Ecto neural progenitor cell (in vitro differentiated cells): ENCODE measurements at regions not wholly inside any gene's neighbourhood (a gene's known extent, or its start where the extent isn't known, plus 50 kb on each side); places are given as distances from the start of the nearest gene placed in this dataset.
"Not testable (repeated sequence)": the region's sequence is repeated elsewhere in the genome, so short reads cannot be mapped to it uniquely, and the experiment has no call there.

Experiments used
- DNase-seq: peaks from one replicate; pipeline ENCODE4 v3.0.0-alpha.2; 2018; ENCODE audit warnings: low spot score

DNA sequence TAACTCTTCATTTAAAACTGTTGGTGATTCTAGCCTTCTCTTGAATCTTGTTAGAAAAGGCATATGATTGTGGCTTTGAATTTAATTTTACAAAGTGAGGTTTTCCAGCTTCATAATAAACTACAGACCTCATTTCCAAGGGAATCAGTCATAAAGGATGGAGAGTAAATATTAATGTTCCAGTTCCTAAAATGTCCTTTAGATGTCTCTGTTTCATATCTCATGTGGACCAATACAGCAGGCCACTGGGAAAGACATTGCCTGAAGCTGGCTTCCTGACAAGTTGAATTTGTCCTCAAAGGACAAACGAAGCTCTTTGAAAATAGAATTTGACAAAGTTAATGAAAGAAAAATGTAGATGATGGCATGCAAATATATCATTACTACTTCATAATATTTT, 125.4 kb downstream of the ZNF330 start:
- no peak for DNase-seq

DNA sequence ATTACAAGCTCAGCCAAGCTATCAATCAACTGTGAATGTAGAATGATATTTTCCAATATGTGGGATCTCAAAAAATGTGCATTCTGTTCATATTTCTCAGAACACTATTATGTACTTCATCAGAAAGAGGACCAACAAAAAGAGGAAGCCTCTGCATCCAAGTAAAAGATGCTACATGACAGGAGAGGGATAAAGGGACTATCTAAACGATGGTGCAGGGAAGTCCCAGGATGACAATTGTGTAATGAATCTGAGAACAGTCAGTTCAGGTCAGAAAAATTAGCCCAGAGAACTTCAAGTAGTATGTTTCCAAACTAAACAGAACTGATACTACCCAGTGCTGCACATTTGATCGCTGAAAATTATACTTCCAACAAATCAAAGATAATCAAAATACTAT, 127.0 kb downstream of the ZNF330 start:
- DNase-seq: no peak

GRCh38 chr4:141348125-141348524, 127.4 kb downstream of the ZNF330 start:
- DNase-seq: no peak

GRCh38 chr4:141348573-141348972, 127.9 kb downstream of the ZNF330 start:
- no peak for DNase-seq

DNA sequence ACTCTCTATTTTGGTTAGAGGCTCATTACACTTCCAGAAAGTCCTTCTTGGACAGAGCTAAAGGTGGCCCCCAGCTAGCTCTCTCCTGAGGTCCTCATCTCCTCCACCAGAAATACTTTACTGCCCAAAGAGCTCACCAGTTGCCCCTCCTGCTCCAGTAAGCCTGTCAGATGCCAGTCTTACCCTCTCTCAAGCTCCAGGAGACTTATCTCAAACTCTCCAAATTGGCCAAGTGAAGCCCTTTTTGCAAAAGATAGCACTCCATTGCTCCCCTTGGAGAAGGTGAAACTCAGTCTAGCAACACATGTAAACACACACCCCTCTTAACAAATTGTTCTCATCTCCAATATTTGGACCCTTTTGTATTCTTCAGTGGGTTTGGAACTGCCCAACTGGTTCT, 128.5 kb downstream of the ZNF330 start:
- DNase-seq: no peak

GRCh38 chr4:141350122-141350905, 129.6 kb downstream of the ZNF330 start:
- no peak for DNase-seq

DNA sequence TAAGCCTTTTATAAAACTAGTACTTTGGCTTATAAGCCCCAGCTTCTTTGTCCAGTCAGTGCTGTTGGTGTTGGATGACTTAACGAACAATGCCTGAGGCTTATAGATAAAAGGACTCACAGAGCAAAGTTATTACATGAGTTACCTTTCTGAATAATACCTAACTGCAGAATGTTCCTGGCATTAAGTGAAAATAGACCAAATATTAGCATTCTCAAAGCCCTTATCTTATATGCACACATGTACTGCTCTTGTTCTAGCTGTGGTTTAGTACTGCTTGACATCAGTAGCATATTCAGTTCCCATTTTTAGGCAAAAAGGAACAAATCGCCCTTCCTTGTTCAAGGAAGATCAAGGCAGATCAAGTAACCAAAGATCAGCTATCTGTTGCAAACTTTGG, 131.6 kb downstream of the ZNF330 start:
- DNase-seq: no peak

- no peak for DNase-seq
Observed at GRCh38 chr4:141352909-141353525, 132.3 kb downstream of the ZNF330 start.

DNA sequence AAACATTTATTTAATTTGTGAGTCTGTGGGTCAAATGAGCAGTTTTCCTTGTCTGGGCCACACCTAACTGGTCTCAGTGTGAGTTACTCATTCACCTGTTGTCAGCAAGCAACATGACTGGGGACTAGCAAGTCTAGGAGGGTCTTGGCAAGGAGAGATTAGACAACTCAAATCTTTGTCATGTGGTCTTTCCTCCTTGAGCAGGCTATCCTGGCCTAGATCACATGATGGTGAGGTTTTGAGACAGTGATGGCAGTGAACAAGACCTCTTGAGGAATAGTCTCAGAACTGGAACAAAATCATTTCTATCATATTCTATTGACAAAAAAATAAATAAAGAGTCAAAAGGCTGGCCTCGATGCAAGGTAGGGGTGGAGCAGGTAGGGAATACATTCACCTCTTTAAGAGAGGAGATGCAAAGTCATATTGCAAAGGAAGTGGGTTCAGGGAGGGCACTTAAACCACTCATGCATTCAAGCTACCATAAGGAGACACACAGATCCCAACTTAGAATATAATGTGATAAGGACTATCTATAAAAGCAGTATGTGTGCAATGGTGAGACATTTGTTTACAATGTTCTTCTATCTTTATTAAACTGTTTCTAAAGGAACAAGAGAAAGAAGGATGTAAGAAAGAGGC, 135.7 kb downstream of the ZNF330 start:
- no peak for DNase-seq

DNA sequence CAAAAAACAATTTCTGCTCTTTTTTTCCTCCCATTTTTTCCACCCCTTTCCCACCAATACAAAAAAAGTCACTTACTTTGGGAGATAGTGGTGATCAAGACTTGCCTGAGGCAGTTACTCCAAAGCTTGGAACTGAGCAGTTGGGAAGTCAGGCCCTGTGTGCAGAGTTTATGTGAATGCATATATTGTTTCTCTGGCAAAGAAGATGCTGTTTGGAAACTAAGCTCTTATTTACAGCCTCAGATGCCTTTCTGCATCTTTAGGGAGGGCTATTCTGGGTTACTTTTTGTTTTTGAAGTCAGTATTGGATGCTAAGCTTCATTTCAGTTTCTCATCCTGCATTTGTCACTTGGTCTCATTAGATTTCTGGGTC, 136.3 kb downstream of the ZNF330 start:
- no peak for DNase-seq

- DNase-seq: not testable (repeated sequence)
Observed at GRCh38 chr4:141368241-141368640, 147.5 kb downstream of the ZNF330 start.

- no peak for DNase-seq
Observed at GRCh38 chr4:141371206-141371605, 150.5 kb downstream of the ZNF330 start.

DNA sequence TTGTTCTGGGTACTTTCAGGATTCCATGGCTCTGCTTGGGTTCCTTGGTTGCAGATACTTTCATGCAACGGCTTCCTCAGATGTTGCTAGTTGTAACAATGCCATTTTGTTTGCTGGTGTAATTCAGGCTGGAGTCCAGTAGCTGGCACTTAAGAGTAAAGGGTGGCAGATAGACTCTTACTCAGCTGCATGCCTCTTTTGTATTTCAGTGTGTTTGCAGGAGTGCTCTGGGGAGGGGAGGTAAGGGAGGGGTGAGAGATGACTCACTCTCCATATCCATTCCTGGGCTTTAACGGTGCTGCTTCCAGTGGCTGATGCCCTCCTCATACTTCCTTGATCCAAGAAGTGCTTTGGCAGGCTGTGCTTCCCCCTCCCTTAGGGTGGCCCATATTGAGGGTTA, 155.2 kb downstream of the ZNF330 start:
- DNase-seq: no peak

DNA sequence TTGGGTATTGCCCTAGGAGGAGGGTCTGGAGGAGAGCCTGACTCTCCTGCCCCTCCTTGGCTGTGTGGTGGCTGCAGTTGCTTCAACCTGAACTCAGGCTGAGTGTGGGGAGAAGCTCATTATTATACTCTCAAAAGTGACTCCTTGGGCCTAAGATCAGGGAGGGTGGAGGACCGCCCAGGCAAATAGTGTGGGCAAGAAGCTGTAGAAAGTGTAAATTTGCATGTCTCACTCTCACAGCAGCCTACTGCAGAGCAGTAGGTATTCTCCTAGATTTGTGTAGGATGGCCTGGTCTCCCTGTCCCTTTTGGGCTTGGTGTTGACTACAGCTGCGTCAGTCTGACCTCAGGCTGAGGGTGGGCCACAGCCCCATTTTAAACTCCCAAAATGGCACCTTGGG, 156.1 kb downstream of the ZNF330 start:
- no peak for DNase-seq

DNA sequence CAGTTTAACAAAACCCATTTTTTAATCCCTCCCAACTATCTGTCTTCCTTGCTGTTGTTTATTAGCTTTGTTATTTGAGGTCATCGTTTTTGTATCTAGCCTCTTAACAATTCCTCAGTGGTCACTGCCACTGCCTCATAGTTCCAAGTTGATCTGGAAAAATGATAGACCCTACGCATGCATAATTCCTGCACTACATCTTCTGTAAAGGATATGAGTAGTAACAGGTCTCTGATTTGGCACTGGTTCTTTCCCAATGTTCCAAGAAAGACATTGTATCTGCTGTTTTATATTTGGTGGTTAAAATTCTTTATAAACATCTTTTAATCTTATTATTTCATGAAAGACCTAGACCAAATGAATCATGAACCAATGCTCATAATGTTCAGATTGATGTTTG, 166.6 kb downstream of the ZNF330 start:
- DNase-seq: no peak

DNA sequence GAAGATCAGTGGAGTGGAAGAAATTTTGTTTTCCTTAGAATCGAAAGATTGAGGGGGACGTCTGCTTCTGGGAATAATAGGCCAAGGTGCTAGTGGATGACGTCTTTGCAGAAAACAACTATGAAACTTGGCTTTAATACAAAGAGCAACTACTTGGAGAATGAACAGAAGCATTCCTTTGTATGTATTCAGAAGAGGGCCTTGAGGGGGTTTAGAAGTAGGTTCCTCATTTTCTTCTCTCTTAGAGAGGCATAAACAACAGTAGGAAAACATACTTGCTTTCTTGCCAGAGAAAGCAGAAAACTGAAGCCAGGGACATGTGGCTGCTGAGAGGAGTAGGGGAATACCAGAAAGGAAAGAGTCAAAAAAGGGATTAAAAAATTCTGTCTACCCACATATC, 167.8 kb downstream of the ZNF330 start:
- DNase-seq: no peak

- DNase-seq: no peak
Observed at GRCh38 chr4:141389649-141390048, 169.0 kb downstream of the ZNF330 start.

GRCh38 chr4:141390571-141390970, 169.9 kb downstream of the ZNF330 start:
- no peak for DNase-seq

DNA sequence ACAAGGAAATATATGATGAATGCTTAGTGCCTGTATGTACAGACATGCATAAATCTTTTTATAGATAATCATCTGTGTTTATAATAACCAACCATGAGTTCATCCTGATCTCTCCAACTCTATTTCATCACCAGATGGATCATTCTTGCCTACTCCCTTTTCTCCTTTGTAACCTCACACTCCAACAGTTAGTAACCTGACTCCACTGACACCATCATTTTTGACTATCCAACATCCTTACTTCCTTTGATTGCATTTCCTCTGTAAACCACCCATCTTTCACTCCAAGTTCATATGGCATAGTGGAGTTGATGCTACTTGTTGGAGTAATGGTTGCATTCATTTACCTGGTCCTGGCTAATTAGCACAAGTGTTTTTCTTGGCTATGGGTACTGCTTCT, 170.6 kb downstream of the ZNF330 start:
- DNase-seq: no peak

DNA sequence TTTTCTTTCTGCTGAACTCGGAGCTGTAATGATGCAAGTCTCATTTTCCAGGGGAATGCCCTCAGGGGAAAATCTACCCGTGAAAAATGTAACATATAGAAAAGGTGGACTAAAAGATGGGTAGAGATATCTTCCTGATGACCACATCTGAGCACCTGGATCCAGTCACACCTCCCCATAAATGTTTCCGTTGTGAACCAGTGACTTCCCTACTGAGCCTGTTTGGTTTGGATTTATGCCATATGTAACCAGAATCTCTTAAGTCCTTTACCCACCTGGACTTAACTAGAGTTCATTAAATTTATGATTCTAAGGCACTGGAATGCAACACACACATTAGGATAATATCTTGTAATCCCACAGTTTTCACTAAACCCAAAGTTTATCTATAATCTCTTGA, 171.1 kb downstream of the ZNF330 start:
- DNase-seq: no peak

DNA sequence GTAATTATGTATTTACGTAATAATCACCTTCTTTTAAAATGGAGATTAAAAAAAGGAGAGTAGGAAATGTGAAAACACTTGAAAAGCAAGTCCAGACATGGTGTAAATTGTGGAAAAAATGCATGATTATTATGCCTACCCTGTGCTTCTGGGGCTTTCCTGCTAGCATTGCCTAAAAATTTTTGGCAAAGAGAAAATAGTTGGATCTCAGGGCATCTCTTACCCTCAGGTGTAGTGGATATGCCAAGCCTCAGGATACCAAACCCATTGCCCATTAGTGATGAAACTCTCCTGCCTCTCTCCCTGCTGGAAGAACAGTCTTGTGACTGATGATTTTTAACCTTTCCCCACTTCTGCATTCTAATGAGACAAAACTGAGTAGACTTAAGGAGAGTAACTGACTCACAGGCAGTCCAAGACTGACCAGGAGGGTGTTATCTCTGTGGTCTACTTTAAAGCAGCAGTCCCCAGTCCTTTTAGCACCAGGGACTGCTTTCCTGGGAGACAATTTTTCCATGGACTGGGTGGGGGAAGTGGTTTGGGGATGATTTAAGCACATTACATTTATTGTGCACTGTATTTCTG, 174.6 kb downstream of the ZNF330 start:
- DNase-seq: no peak

GRCh38 chr4:141395919-141396318, 175.2 kb downstream of the ZNF330 start:
- DNase-seq: no peak

- no peak for DNase-seq
Observed at GRCh38 chr4:141402712-141403111, 182.0 kb downstream of the ZNF330 start.
